Epithelial cell of esophagus (primary cell): ENCODE measurements at regions not wholly inside any gene's neighbourhood (a gene's known extent, or its start where the extent isn't known, plus 50 kb on each side); places are given as distances from the start of the nearest gene placed in this dataset.
A peak's percentile ranks its signal among the peaks of the same experiment; 100 is the strongest.

Experiments used
- DNase-seq: peaks from one replicate; pipeline ENCODE4 v3.0.0; 2010; ENCODE audit warnings: low read depth
- H3K4me3 ChIP-seq: 2 replicates; pipeline ENCODE4 v1.5.1; 2011; ENCODE audit warnings: mild to moderate bottlenecking, low read length, control low read depth
- TF ChIP-seq, protein P1 (sequence below): IDR thresholded peaks from 2 replicates; pipeline ENCODE4 v1.5.1; 2011; ENCODE audit warnings: low read depth, mild to moderate bottlenecking, low read length, control low read depth, inconsistent platforms; ENCODE audit not compliant: insufficient read depth; ENCODE audit errors: missing control alignments

DNA sequence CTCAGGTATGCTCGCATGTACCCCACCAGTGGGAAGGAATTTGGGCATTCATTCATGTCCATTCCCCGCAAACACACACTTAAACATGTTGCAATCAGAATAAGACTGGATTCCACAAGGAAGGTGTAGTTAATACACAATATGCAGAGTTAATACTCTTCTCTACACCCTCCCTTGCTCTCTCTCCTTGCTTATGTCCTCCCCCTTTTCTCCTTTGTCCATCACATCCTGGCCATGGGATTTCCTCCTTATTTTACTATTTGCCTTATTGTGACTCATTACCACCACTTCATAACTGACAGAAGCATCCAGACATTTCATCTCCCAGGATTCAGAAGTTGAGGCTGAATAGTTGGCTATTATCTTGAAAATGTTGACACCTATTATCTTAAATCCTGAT is 473.8 kb upstream of the SPHKAP start:
- TF ChIP-seq, protein P1, sequence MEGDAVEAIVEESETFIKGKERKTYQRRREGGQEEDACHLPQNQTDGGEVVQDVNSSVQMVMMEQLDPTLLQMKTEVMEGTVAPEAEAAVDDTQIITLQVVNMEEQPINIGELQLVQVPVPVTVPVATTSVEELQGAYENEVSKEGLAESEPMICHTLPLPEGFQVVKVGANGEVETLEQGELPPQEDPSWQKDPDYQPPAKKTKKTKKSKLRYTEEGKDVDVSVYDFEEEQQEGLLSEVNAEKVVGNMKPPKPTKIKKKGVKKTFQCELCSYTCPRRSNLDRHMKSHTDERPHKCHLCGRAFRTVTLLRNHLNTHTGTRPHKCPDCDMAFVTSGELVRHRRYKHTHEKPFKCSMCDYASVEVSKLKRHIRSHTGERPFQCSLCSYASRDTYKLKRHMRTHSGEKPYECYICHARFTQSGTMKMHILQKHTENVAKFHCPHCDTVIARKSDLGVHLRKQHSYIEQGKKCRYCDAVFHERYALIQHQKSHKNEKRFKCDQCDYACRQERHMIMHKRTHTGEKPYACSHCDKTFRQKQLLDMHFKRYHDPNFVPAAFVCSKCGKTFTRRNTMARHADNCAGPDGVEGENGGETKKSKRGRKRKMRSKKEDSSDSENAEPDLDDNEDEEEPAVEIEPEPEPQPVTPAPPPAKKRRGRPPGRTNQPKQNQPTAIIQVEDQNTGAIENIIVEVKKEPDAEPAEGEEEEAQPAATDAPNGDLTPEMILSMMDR = no peak
- no peak for DNase-seq
- no peak overlapping the region for H3K4me3 ChIP-seq

DNA sequence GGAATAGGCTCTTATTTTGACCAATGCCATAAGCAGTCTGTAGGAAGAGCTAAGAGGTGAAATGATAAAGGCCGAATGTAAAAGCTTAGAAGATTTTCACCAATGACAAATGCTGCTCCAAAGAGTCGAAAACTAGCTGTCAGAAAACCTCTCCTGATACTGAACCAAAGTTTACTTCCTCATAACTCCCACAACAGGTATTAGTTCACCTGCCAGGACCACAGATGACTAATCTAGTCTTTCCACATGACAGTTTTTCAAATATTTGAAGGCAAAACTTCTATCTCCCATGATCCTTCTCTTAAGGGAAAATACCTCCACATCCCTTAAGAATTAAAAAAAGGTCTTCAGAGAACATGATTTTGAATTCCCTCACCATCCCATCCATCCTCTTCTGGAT is 473.2 kb upstream of the SPHKAP start:
- peak; percentile 39 for DNase-seq
- H3K4me3 ChIP-seq = no peak overlapping the region
- TF ChIP-seq, protein P1 = no peak

DNA sequence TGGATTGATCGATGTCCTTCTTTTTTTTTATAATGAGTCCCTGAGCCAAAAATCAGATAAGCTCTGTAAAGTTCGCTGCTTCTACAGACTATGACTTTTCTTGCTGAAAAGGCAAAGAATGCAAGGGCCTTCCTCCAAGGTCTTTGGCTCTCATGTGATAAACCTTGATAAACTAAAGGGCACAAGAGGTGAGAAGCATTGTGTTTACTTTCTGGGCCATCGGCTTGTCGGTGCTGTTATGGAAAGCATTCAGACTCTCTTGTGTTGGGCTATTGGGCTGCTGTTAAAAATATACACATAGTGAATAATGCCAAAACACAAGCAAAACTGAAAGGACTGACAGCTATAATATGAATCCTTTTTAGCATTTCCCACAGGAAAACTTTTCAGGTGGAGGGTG is 472.4 kb upstream of the SPHKAP start:
- no peak for DNase-seq
- TF ChIP-seq, protein P1 = no peak
- H3K4me3 ChIP-seq = no peak overlapping the region

DNA sequence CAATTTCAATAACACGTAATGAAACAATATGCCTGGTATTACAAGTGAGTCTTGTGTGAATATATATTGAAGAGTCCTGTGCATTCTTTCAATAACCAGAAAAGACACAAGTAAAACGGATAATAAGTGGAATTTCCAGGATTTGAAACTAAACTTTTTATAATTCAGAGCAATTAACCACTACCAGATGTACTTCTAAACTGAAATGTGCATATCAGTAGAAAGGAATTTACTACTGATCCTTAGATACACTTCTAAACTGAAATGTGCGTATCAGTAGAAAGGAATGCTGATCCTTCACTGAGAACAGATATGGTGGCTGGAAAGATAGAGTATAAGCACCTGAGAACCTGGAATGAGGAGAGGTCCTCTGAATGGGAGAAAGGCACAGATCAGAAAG is 470.9 kb upstream of the SPHKAP start:
- H3K4me3 ChIP-seq = no peak overlapping the region
- TF ChIP-seq, protein P1 = no peak
- DNase-seq = no peak

DNA sequence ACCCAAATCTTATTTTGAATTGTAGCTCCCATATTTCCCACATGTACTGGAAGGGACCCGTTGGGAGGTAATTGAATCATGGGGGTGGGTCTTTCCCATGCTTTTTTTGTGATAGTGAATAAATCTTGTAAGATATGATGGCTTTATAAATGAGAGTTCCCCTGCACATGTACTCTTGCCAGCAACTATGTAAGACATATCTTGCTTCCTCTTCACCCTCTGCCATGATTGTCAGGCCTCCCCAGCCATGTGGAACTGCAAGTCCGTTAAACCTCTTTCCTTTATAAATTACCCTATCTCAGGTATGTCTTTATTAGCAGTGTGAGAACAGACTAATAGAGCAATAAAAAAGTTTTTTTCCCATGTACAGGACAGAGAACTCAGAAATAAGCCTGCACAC is 468.4 kb upstream of the SPHKAP start:
- TF ChIP-seq, protein P1 = no peak
- no peak for DNase-seq
- no peak overlapping the region for H3K4me3 ChIP-seq

DNA sequence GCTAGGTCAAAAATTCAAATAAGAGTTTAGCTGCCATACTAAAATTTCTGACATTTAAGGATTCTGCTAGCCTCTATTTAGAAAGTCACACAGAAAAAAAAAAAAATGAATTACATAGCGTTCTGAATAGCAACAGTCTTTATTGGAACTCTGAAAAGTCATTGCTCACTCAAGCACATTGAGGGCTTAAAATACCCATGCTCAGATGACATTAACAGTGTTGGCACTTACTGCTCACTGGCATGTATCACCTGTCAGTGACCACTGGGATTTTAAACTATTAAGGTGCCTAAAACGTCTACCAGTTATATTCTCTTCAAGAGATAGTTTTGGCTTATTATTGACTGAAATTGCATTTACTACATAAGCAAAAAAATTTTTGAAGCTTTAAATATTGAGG is 468.0 kb upstream of the SPHKAP start:
- DNase-seq = no peak
- TF ChIP-seq, protein P1 = no peak
- no peak overlapping the region for H3K4me3 ChIP-seq

DNA sequence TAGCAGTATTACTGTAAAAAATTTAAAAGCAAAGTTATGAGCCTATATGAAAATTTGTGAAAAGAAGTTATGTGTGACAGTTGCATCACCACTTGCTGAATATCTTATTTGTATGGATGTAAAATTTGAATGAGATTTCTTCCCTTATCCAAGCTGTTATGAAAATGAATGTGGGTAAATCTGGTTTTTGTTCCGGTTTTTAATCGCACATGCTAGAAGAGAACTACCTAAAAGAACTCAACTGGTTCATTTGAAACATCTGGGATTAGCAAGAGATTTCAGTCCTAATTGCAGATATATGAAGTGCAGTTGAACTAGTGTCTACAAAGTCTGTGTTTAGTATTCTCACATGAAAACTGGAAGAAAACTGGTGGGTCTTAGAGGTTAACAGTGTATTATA is 467.1 kb upstream of the SPHKAP start:
- H3K4me3 ChIP-seq = no peak overlapping the region
- TF ChIP-seq, protein P1 = no peak
- no peak for DNase-seq
